AG04449 (cell line): ENCODE measurements at regions not wholly inside any gene's neighbourhood (a gene's known extent, or its start where the extent isn't known, plus 50 kb on each side); places are given as distances from the start of the nearest gene placed in this dataset.
"Not testable (repeated sequence)": the region's sequence is repeated elsewhere in the genome, so short reads cannot be mapped to it uniquely, and the experiment has no call there.

ENCODE experiments used
- CTCF ChIA-PET: fragments of 350-600 bp; formaldehyde crosslinking; extraction: SDS; loops from one replicate; lab custom pipeline; 2021; ENCODE audit warnings: antibody characterized with exemption; lab: Yijun Ruan, JAX
- POLR2A ChIA-PET: fragments of 400-600, 350-600 bp; formaldehyde crosslinking; extraction: SDS; loops from one replicate; lab custom pipeline; 2020; ENCODE audit warnings: antibody characterized with exemption, inconsistent platforms; lab: Yijun Ruan, JAX
- DNase-seq: peaks from one replicate; pipeline ENCODE4 v3.0.0-alpha.2; 2010; ENCODE audit warnings: low read depth, low spot score
- H3K4me3 ChIP-seq: 2 replicates; pipeline ENCODE4 v1.5.1; 2011; ENCODE audit warnings: low read depth, mild to moderate bottlenecking, control low read depth, low read length
- CTCF ChIP-seq: IDR thresholded peaks from one replicate; pipeline ENCODE4 v1.5.1; 2011; ENCODE audit warnings: mild to moderate bottlenecking, moderate library complexity, low read length, control low read depth, inconsistent platforms; ENCODE audit not compliant: insufficient read depth; ENCODE audit errors: missing control alignments

GRCh38 chr14:52179141-52179790 lies 88.2 kb upstream of the PTGDR start:
- no peak for TF ChIP-seq CTCF
- H3K4me3 ChIP-seq: no peak overlapping the region
- POLR2A ChIA-PET: no interaction called here
- DNase-seq: no peak
- CTCF ChIA-PET: no interaction called here

GRCh38 chr14:52175982-52176502 lies 91.5 kb upstream of the PTGDR start:
- TF ChIP-seq CTCF: no peak
- POLR2A ChIA-PET: no interaction called here
- H3K4me3 ChIP-seq: no peak overlapping the region
- CTCF ChIA-PET: no interaction called here
- no peak for DNase-seq

- H3K4me3 ChIP-seq, POLR2A ChIA-PET, DNase-seq: not testable (repeated sequence)
- CTCF ChIA-PET: interaction anchor here (1.4 kb wide), 1 partner anchor 24 kb away, joined by 3 read pairs; no protein-coding TSS in a partner anchor
These were observed 95.6 kb upstream of the PTGDR start for GRCh38 chr14:52171932-52172331.

- H3K4me3 ChIP-seq: no peak overlapping the region
- TF ChIP-seq CTCF: no peak
- ChIA-PET POLR2A (no interaction called here), CTCF (no interaction called here)
- no peak for DNase-seq
These were observed 98.0 kb upstream of the NID2 start for GRCh38 chr14:52166822-52167221.

- ChIA-PET CTCF (interaction anchor here (1.3 kb wide), 1 partner anchor 23 kb away, joined by 4 read pairs; no protein-coding TSS in a partner anchor), POLR2A (no interaction called here)
- H3K4me3 ChIP-seq: no peak overlapping the region
- DNase-seq: no peak
- TF ChIP-seq CTCF: no peak
These were observed 86.9 kb upstream of the NID2 start for GRCh38 chr14:52155651-52156213.

- DNase-seq: no peak
- no peak for TF ChIP-seq CTCF
- POLR2A ChIA-PET: no interaction called here
- H3K4me3 ChIP-seq: no peak overlapping the region
- CTCF ChIA-PET: no interaction called here
These were observed 86.3 kb upstream of the NID2 start for GRCh38 chr14:52154992-52155650.
